ENCODE measurements at regions not wholly inside any gene's neighbourhood (a gene's known extent, or its start where the extent isn't known, plus 50 kb on each side); places are given as distances from the start of the nearest gene placed in this dataset.

- no peak for TF ChIP-seq CTCF (IDR thresholded peaks at IDR 0.05; ENCODE audit: insufficient read depth, low read depth, low read length)
- no peak for DNase-seq (ENCODE audit: low read depth)
- H3K4me3 ChIP-seq (ENCODE audit: low read depth, low read length) = no peak overlapping the region
These were observed 157.0 kb downstream of the TLE3 start for GRCh38 chr15:69940441-69941300.

DNA sequence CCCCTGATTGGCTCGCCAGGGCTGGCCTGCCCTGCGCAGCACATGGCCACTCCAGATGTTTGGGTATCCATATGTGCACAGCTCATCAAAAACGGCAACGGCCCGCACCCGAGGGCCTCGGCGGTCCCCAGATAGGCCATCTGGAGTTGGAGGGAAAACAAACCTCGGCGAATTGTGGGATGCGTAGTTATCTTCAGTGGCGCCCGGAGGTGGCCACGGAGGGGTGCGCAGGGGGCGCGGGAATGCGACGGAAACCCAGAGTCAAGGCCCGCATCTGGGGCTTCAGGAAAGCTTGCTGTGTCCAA, 156.5 kb downstream of the TLE3 start:
- H3K4me3 ChIP-seq (ENCODE audit: low read depth, low read length) = no peak overlapping the region
- TF ChIP-seq CTCF (IDR thresholded peaks at IDR 0.05; ENCODE audit: insufficient read depth, low read depth, low read length) = no peak
- DNase-seq (ENCODE audit: low read depth) = no peak

- no peak for TF ChIP-seq CTCF (IDR thresholded peaks at IDR 0.05; ENCODE audit: insufficient read depth, low read depth, low read length)
These were observed 155.8 kb downstream of the TLE3 start for GRCh38 chr15:69941706-69942495.

GRCh38 chr15:69943637-69944036, 154.1 kb downstream of the TLE3 start:
- DNase-seq (ENCODE audit: low read depth) = no peak
- H3K4me3 ChIP-seq (ENCODE audit: low read depth, low read length) = no peak overlapping the region
- no peak for TF ChIP-seq CTCF (IDR thresholded peaks at IDR 0.05; ENCODE audit: insufficient read depth, low read depth, low read length)

More at GRCh38 chr15:69941706-69942495, 155.8 kb downstream of the TLE3 start:
- H3K4me3 ChIP-seq (ENCODE audit: low read depth, low read length) = no peak overlapping the region
- DNase-seq (ENCODE audit: low read depth) = no peak

DNA sequence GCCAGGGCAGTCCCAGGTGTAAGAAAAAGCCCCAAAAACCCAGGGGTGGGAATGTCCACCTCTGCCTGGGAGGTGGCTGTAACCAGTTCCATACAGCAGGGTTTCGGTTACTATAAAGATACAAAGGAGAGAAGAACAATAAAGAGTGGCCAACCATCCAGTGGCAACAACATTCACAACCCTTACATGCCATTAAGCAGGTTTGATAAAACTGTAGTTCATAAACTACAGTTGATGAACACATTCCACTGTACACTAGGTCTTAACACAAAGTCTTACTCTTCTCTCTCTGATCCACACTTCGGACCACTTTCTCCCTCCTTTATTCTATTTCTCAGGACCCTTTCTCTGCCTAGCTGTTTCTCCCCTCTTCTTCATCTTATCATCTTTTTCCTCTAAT, 152.0 kb downstream of the TLE3 start:
- no peak for TF ChIP-seq CTCF (IDR thresholded peaks at IDR 0.05; ENCODE audit: insufficient read depth, low read depth, low read length)
- H3K4me3 ChIP-seq (ENCODE audit: low read depth, low read length) = no peak overlapping the region
- DNase-seq (ENCODE audit: low read depth) = no peak

- no peak for DNase-seq (ENCODE audit: low read depth)
- TF ChIP-seq CTCF (IDR thresholded peaks at IDR 0.05; ENCODE audit: insufficient read depth, low read depth, low read length) = no peak
- H3K4me3 ChIP-seq (ENCODE audit: low read depth, low read length) = no peak overlapping the region
These were observed 150.8 kb downstream of the TLE3 start for GRCh38 chr15:69946870-69947269.

All from fibroblast of villous mesenchyme (primary cell).